Right lobe of liver (tissue), 4 donors: ENCODE measurements at regions not wholly inside any gene's neighbourhood (a gene's known extent, or its start where the extent isn't known, plus 50 kb on each side); places are given as distances from the start of the nearest gene placed in this dataset.

Source experiments
- CTCF ChIP-seq, 4 donors: fragments of 200-600 bp in 3 of 4; fragments of 450-650 bp in 1 of 4; IDR thresholded peaks; one replicate each; pipeline versions ENCODE4 v1.5.1 to v1.8.0; 2016 to 2022; ENCODE audit warnings: antibody characterized with exemption in 4 of 4, mild to moderate bottlenecking in 2 of 4
- POLR2A ChIP-seq: fragments of 450-650 bp; IDR thresholded peaks from one replicate; pipeline ENCODE4 v1.6.1; 2017; ENCODE audit warnings: antibody characterized with exemption, mild to moderate bottlenecking
- donor health status: DM: no; HTN: no; CAD: no.
- donor health status: DM: no; HTN: no; CAD: no.
- donor health status: DM: no; HTN: yes; CAD: no.

GRCh38 chr6:11848852-11849731, 70.5 kb upstream of the ADTRP start:
- no peak for TF ChIP-seq POLR2A
- TF ChIP-seq CTCF (IDR thresholded peaks at IDR 0.05), result no peak
